HEK293T (cell line): ENCODE measurements at regions not wholly inside any gene's neighbourhood (a gene's known extent, or its start where the extent isn't known, plus 50 kb on each side); places are given as distances from the start of the nearest gene placed in this dataset.

Experiments
- CTCF ChIA-PET: fragments of 350-600 bp; formaldehyde crosslinking; extraction: SDS; loops from one replicate; lab custom pipeline; 2021; ENCODE audit warnings: antibody characterized with exemption, inconsistent platforms; lab: Yijun Ruan, JAX
- POLR2A ChIA-PET: fragments of 350-600 bp; formaldehyde crosslinking; extraction: SDS; loops from one replicate; lab custom pipeline; 2020; ENCODE audit warnings: antibody characterized with exemption, inconsistent platforms; lab: Yijun Ruan, JAX
- DNase-seq: peaks from one replicate; pipeline ENCODE4 v3.0.0; 2012; ENCODE audit warnings: mixed read lengths; ENCODE audit errors: extremely low spot score
- ARNT ChIP-seq: fragments of 450-650 bp; IDR thresholded peaks from 2 replicates; pipeline ENCODE4 v1.6.1; 2017; ENCODE audit warnings: mild to moderate bottlenecking
- BHLHE40 ChIP-seq: fragments of 450-650 bp; IDR thresholded peaks from 2 replicates; pipeline ENCODE4 v1.6.1; 2016; ENCODE audit warnings: mild to moderate bottlenecking, moderate library complexity, borderline replicate concordance
- CTBP1 ChIP-seq: fragments of 450-650 bp; IDR thresholded peaks from 2 replicates; pipeline ENCODE4 v1.6.1; 2016; ENCODE audit warnings: borderline replicate concordance
- ELF4 ChIP-seq: fragments of 450-650 bp; IDR thresholded peaks from 2 replicates; pipeline ENCODE4 v1.6.1; 2017; ENCODE audit warnings: antibody characterized with exemption
- FOXA1 ChIP-seq: fragments of 450-650 bp; IDR thresholded peaks from 2 replicates; pipeline ENCODE4 v1.6.1; 2016; ENCODE audit warnings: mild to moderate bottlenecking
- FOXK2 ChIP-seq: fragments of 450-650 bp; IDR thresholded peaks from 2 replicates; pipeline ENCODE4 v1.6.1; 2016; ENCODE audit warnings: mild to moderate bottlenecking
- FOXM1 ChIP-seq: fragments of 450-650 bp; IDR thresholded peaks from 2 replicates; pipeline ENCODE4 v1.6.1; 2017; ENCODE audit warnings: mild to moderate bottlenecking, borderline replicate concordance
- HDGF ChIP-seq: fragments of 450-650 bp; IDR thresholded peaks from 2 replicates; pipeline ENCODE4 v1.6.1; 2017; ENCODE audit warnings: antibody characterized with exemption, borderline replicate concordance
- L3MBTL2 ChIP-seq: fragments of 450-650 bp; conservative IDR thresholded peaks from 2 replicates; pipeline ENCODE4 v1.6.1; 2016; ENCODE audit warnings: mild to moderate bottlenecking
- LEF1 ChIP-seq: fragments of 450-650 bp; IDR thresholded peaks from 2 replicates; pipeline ENCODE4 v1.6.1; 2017; ENCODE audit warnings: mild to moderate bottlenecking, borderline replicate concordance
- NFRKB ChIP-seq: fragments of 450-650 bp; IDR thresholded peaks from 2 replicates; pipeline ENCODE4 v1.6.1; 2016; ENCODE audit warnings: mild to moderate bottlenecking, moderate library complexity
- PKNOX1 ChIP-seq: fragments of 450-650 bp; IDR thresholded peaks from 2 replicates; pipeline ENCODE4 v1.6.1; 2016
- SP1 ChIP-seq: fragments of 450-650 bp; IDR thresholded peaks from 2 replicates; pipeline ENCODE4 v1.6.1; 2017
- SUZ12 ChIP-seq: fragments of 450-650 bp; IDR thresholded peaks from 2 replicates; pipeline ENCODE4 v1.6.1; 2016; ENCODE audit warnings: mild to moderate bottlenecking
- TARDBP ChIP-seq: fragments of 450-650 bp; IDR thresholded peaks from 2 replicates; pipeline ENCODE4 v1.6.1; 2016
- ZNF384 ChIP-seq: fragments of 450-650 bp; IDR thresholded peaks from 2 replicates; pipeline ENCODE4 v1.6.1; 2016

DNA sequence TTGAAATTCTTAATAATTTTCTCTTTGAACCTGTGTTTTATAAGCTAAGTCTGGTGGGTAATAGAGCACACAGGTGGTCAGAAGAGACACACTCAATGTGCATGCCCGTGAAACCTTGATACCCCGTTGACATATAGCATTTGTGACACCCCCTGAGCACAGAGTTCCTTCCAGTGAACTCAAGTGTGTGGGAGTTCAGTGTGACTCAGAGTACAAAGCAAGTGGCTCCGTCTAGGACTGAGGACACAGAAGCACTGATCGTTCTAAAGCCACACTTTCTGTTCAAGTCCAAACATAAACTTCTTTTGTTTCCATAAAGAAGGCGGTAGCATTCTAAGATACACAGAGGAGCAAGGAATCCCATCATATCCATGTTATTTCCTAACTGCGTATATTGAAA lies 523.6 kb downstream of the PID1 start:
- TF ChIP-seq ZNF384 = no peak
- TF ChIP-seq BHLHE40 = no peak
- TF ChIP-seq FOXA1 = no peak
- no peak for TF ChIP-seq HDGF
- TF ChIP-seq TARDBP = no peak
- TF ChIP-seq CTBP1 = no peak
- TF ChIP-seq L3MBTL2 = no peak
- TF ChIP-seq SP1 = no peak
- TF ChIP-seq FOXM1 = no peak
- TF ChIP-seq FOXK2 = no peak
- TF ChIP-seq ELF4 = no peak
- TF ChIP-seq ARNT = no peak
- no peak for TF ChIP-seq NFRKB
- TF ChIP-seq PKNOX1 = no peak
- TF ChIP-seq SUZ12 = no peak
- no peak for DNase-seq
- CTCF ChIA-PET = no interaction called here
- POLR2A ChIA-PET = no interaction called here

GRCh38 chr2:228738671-228739380 lies 532.3 kb downstream of the PID1 start:
- TF ChIP-seq CTBP1 (no peak), LEF1 (no peak), TARDBP (no peak), BHLHE40 (no peak), FOXA1 (no peak), ARNT (no peak), HDGF (no peak)
- POLR2A ChIA-PET = no interaction called here
- CTCF ChIA-PET = no interaction called here
- DNase-seq = no peak

GRCh38 chr2:228735697-228736096 lies 535.4 kb downstream of the PID1 start:
- DNase-seq = no peak
- ChIA-PET CTCF (no interaction called here), POLR2A (no interaction called here)
- TF ChIP-seq SUZ12 = no peak
- no peak for TF ChIP-seq FOXK2
- no peak for TF ChIP-seq LEF1
- no peak for TF ChIP-seq FOXM1
- no peak for TF ChIP-seq ARNT

DNA sequence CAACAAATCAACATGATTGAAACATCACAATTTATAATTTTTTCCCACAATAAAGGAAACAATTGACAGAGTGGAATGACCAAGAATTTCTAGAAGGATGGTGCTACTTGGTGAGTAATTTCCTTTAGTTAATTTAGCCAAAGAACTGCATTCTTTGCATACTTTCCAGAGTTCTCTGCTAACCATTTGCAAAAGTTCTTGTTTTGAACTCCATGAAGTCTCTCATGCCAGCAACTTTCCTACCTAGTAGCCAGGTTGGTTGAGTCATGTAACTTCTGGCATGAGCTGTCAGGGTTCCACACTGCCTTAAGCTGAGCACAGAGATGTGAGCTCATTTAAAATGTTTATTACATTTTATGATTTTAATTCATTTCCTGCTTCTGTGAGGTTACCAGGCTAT lies 539.6 kb downstream of the PID1 start:
- TF ChIP-seq FOXA1 (no peak), L3MBTL2 (no peak), ARNT (no peak), NFRKB (no peak), FOXM1 (no peak)
- DNase-seq = no peak
- POLR2A ChIA-PET = no interaction called here
- CTCF ChIA-PET = no interaction called here

- TF ChIP-seq PKNOX1 (no peak), ELF4 (no peak), ZNF384 (no peak), SUZ12 (no peak), HDGF (no peak), FOXK2 (no peak), L3MBTL2 (no peak), TARDBP (no peak), CTBP1 (no peak), ARNT (no peak), FOXM1 (no peak), NFRKB (no peak), SP1 (no peak), LEF1 (no peak), FOXA1 (no peak)
- DNase-seq = no peak
- POLR2A ChIA-PET = no interaction called here
- CTCF ChIA-PET = no interaction called here
These were observed 542.1 kb downstream of the PID1 start for GRCh38 chr2:228728961-228729360.

DNA sequence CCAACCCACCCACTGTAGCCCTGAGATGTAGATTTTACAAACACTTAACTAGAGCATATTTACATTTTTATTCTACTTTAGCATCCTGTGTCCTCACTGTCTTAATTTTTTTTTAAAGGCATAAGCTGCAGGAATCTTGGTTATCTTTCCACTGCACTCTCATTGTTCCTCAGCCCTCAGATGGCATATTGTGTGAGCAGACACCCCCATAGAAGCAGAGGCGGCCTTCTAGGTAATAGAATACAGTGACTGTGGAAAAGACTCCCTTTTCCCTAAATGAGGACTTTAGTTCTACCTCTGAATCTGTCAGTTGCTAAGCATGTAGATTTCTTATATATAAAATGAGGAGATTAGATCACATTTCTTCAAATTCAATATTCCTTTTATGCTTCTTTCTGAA lies 543.5 kb upstream of the SPHKAP start:
- no peak for TF ChIP-seq FOXM1
- TF ChIP-seq PKNOX1 = no peak
- no peak for TF ChIP-seq L3MBTL2
- TF ChIP-seq SUZ12 = no peak
- no peak for TF ChIP-seq ARNT
- TF ChIP-seq LEF1 = no peak
- TF ChIP-seq ELF4 = no peak
- ChIA-PET CTCF (no interaction called here), POLR2A (no interaction called here)
- DNase-seq = no peak

DNA sequence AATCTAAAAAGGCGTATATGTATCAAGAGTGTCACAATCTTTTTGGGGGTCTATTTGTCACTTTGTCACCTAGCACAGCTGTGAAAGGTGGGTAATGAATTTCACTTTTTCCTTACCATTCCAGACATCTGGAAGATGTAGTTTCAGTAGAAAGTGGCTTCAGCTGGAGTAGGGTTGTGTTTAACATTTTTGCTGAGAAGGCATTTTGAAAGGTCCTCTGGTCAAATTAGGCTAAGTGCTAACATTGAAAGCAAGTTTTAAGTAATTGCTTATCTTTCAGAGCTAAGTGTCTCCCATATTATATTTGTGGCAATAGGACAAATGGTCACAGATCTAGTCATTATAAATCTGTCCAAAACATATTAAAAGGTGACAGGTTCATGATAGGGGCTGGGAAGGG lies 542.1 kb upstream of the SPHKAP start:
- no peak for DNase-seq
- ChIA-PET CTCF (no interaction called here), POLR2A (no interaction called here)
- no peak for TF ChIP-seq SUZ12
